GM19240 (cell line): ENCODE measurements at regions not wholly inside any gene's neighbourhood (a gene's known extent, or its start where the extent isn't known, plus 50 kb on each side); places are given as distances from the start of the nearest gene placed in this dataset.

ENCODE experiments used
- DNase-seq: peaks from one replicate; pipeline ENCODE4 v3.0.0; 2011; ENCODE audit warnings: low spot score; ENCODE audit not compliant: insufficient read length

GRCh38 chr5:87101321-87101720 lies 166.4 kb upstream of the RASA1 start:
- no peak for DNase-seq

- DNase-seq = no peak
Measured at GRCh38 chr5:87102841-87103240, 164.8 kb upstream of the RASA1 start.

GRCh38 chr5:87103616-87104287 lies 163.9 kb upstream of the RASA1 start:
- DNase-seq = no peak

GRCh38 chr5:87105577-87105976 lies 162.1 kb upstream of the RASA1 start:
- DNase-seq = no peak

- DNase-seq = no peak
Measured at GRCh38 chr5:87109746-87110145, 157.9 kb upstream of the RASA1 start.

GRCh38 chr5:87110721-87111120 lies 157.0 kb upstream of the RASA1 start:
- no peak for DNase-seq

- DNase-seq = no peak
Measured at GRCh38 chr5:87113861-87114260, 153.8 kb upstream of the RASA1 start.

- DNase-seq = no peak
Measured at GRCh38 chr5:87114631-87115030, 153.1 kb upstream of the RASA1 start.

- DNase-seq = no peak
Measured at GRCh38 chr5:87115839-87116364, 151.8 kb upstream of the RASA1 start.

GRCh38 chr5:87116825-87117512 lies 150.7 kb upstream of the RASA1 start:
- DNase-seq = no peak

GRCh38 chr5:87119588-87119987 lies 148.1 kb upstream of the RASA1 start:
- DNase-seq = no peak

- DNase-seq = no peak
Measured at GRCh38 chr5:87120518-87121303, 147.0 kb upstream of the RASA1 start.

- DNase-seq = no peak
Measured at GRCh38 chr5:87121304-87122150, 146.2 kb upstream of the RASA1 start.

GRCh38 chr5:87122151-87122977 lies 145.3 kb upstream of the RASA1 start:
- DNase-seq = no peak

GRCh38 chr5:87125766-87126165 lies 141.9 kb upstream of the RASA1 start:
- DNase-seq = no peak

GRCh38 chr5:87126869-87127268 lies 140.8 kb upstream of the RASA1 start:
- no peak for DNase-seq

GRCh38 chr5:87127426-87127825 lies 140.3 kb upstream of the RASA1 start:
- no peak for DNase-seq

GRCh38 chr5:87127956-87128687 lies 139.6 kb upstream of the RASA1 start:
- no peak for DNase-seq

GRCh38 chr5:87129046-87129445 lies 138.6 kb upstream of the RASA1 start:
- DNase-seq = no peak

GRCh38 chr5:87132696-87133095 lies 135.0 kb upstream of the RASA1 start:
- no peak for DNase-seq
